ENCODE measurements at regions not wholly inside any gene's neighbourhood (a gene's known extent, or its start where the extent isn't known, plus 50 kb on each side); places are given as distances from the start of the nearest gene placed in this dataset.

GRCh38 chr10:90975096-90975495, 54.2 kb upstream of the ANKRD1 start:
- 76 to 92% methylated on average over 1 of the region's 1 CpG for WGBS, 2 experiments (ENCODE audit: low coverage in 1 of 2, low lambda C conversion rate in 2 of 2, missing lambda C conversion rate in 2 of 2)
- no peak for DNase-seq
- peaks cover 4% of the 10 kb centered on the region; the same call in 1 of the 2 replicates for H3F3A ChIP-seq (ENCODE audit: insufficient read depth)
- peaks cover 4% of the 10 kb centered on the region for H3K4me1 ChIP-seq (ENCODE audit: insufficient read depth)
- no peaks in the 10 kb centered on the region for H3K9me2 ChIP-seq (ENCODE audit: insufficient read depth)
- H3K4me2 ChIP-seq (ENCODE audit: unreplicated experiment): no peak overlapping the region
- no peaks in the 10 kb centered on the region for H3K27me3 ChIP-seq (replicated peaks; ENCODE audit: insufficient read depth)
- no peak overlapping the region for H3K27ac ChIP-seq
- no peak overlapping the region for H3K9ac ChIP-seq
- H3K36me3 ChIP-seq (ENCODE audit: low read depth): no peaks in the 10 kb centered on the region
- H3K4me3 ChIP-seq: no peak overlapping the region
- in situ Hi-C loops (cut with MboI): no loop called here
- H2AFZ ChIP-seq: no peak overlapping the region
- TF ChIP-seq EZH2phosphoT487 (IDR thresholded peaks at IDR 0.05; ENCODE audit: insufficient read depth, low read depth) (no peak), EZH2 (IDR thresholded peaks at IDR 0.05; ENCODE audit: insufficient read depth, poor library complexity, severe bottlenecking) (no peak)
- no peaks in the 10 kb centered on the region for H4K20me1 ChIP-seq (ENCODE audit: insufficient read depth)
- H3K79me2 ChIP-seq (ENCODE audit: insufficient read depth): no peaks in the 10 kb centered on the region
- no peaks in the 10 kb centered on the region for H3K9me3 ChIP-seq (ENCODE audit: low read depth)

DNA sequence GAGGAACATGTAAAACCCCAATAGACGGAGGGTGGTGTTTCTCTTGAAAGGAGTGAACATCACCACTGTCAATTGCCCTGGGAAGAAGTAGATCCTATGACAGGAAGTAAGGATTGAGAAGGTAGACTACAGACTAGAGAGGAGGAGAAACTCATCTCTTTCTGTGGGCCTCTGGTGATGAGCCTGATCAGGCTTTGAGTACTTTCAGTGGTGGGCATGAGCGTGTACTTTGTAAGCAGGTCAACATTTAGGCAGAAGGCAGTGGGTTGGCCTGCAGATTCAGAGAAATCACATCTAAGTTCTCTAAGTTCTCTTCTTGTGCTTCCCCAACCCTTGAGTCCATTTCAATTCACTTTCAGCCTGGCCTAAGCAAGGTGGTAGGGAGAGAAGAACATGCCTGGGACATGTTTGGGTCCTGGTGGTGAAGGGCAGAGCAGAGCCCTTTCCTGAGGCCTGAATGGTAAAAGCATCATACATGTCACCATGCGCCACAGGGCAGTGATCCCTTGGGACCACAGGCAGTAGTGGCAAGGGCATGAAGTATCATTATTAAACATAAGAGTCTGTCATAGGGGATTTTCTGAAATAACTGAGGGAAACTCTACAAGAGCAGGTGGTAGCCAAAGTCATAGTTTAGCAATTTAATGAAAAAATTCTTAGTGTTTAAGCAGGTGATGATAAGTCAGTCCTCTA, 56.4 kb upstream of the ANKRD1 start:
- Histone ChIP-seq H3K9ac (no peak overlapping the region), H3K9me2 (ENCODE audit: insufficient read depth) (no peaks in the 10 kb centered on the region), H3K79me2 (ENCODE audit: insufficient read depth) (no peaks in the 10 kb centered on the region), H4K20me1 (ENCODE audit: insufficient read depth) (no peaks in the 10 kb centered on the region), H3F3A (ENCODE audit: insufficient read depth) (no peaks in the 10 kb centered on the region), H3K27me3 (replicated peaks; ENCODE audit: insufficient read depth) (no peaks in the 10 kb centered on the region), H3K27ac (no peak overlapping the region), H3K4me3 (no peak overlapping the region), H3K4me1 (ENCODE audit: insufficient read depth) (no peaks in the 10 kb centered on the region), H2AFZ (no peak overlapping the region), H3K9me3 (ENCODE audit: low read depth) (no peaks in the 10 kb centered on the region), H3K36me3 (ENCODE audit: low read depth) (no peaks in the 10 kb centered on the region), H3K4me2 (ENCODE audit: unreplicated experiment) (no peak overlapping the region)
- DNase-seq: no peak
- TF ChIP-seq EZH2phosphoT487 (IDR thresholded peaks at IDR 0.05; ENCODE audit: insufficient read depth, low read depth) (no peak), EZH2 (IDR thresholded peaks at IDR 0.05; ENCODE audit: insufficient read depth, poor library complexity, severe bottlenecking) (no peak)
- in situ Hi-C loops (cut with MboI): no loop called here
- 97 to 98% methylated on average over 3 of the region's 3 CpGs for WGBS, 2 experiments (ENCODE audit: low coverage in 1 of 2, low lambda C conversion rate in 2 of 2, missing lambda C conversion rate in 2 of 2)

- 78 to 79% methylated on average over 3 of the region's 3 CpGs for WGBS, 2 experiments (ENCODE audit: low coverage in 1 of 2, low lambda C conversion rate in 2 of 2, missing lambda C conversion rate in 2 of 2)
- TF ChIP-seq EZH2 (IDR thresholded peaks at IDR 0.05; ENCODE audit: insufficient read depth, poor library complexity, severe bottlenecking) (no peak), EZH2phosphoT487 (IDR thresholded peaks at IDR 0.05; ENCODE audit: insufficient read depth, low read depth) (no peak)
Measured at GRCh38 chr10:90977855-90978486, 57.1 kb upstream of the ANKRD1 start.

GRCh38 chr10:90982406-90983008, 61.6 kb upstream of the ANKRD1 start:
- Histone ChIP-seq H3K4me3 (no peak overlapping the region), H3K9me3 (ENCODE audit: low read depth) (no peaks in the 10 kb centered on the region), H3K4me1 (ENCODE audit: insufficient read depth) (no peaks in the 10 kb centered on the region), H3K9me2 (ENCODE audit: insufficient read depth) (no peaks in the 10 kb centered on the region), H3K27ac (no peak overlapping the region), H3K4me2 (ENCODE audit: unreplicated experiment) (no peak overlapping the region), H3K36me3 (ENCODE audit: low read depth) (no peaks in the 10 kb centered on the region), H4K20me1 (ENCODE audit: insufficient read depth) (no peaks in the 10 kb centered on the region), H3K9ac (no peak overlapping the region), H3F3A (ENCODE audit: insufficient read depth) (no peaks in the 10 kb centered on the region), H2AFZ (no peak overlapping the region), H3K27me3 (replicated peaks; ENCODE audit: insufficient read depth) (no peaks in the 10 kb centered on the region), H3K79me2 (ENCODE audit: insufficient read depth) (no peaks in the 10 kb centered on the region)
- WGBS, 2 experiments (ENCODE audit: low coverage in 1 of 2, low lambda C conversion rate in 2 of 2, missing lambda C conversion rate in 2 of 2): 77 to 80% methylated on average over 10 of the region's 10 CpGs
- DNase-seq: no peak
- in situ Hi-C loops (cut with MboI): no loop called here
- TF ChIP-seq EZH2 (IDR thresholded peaks at IDR 0.05; ENCODE audit: insufficient read depth, poor library complexity, severe bottlenecking): no peak
- TF ChIP-seq EZH2phosphoT487 (IDR thresholded peaks at IDR 0.05; ENCODE audit: insufficient read depth, low read depth): no peak

More at GRCh38 chr10:90977855-90978486, 57.1 kb upstream of the ANKRD1 start:
- Histone ChIP-seq H3K4me2 (ENCODE audit: unreplicated experiment) (no peak overlapping the region), H3K9me3 (ENCODE audit: low read depth) (no peaks in the 10 kb centered on the region), H3K9me2 (ENCODE audit: insufficient read depth) (no peaks in the 10 kb centered on the region), H3K4me3 (no peak overlapping the region), H4K20me1 (ENCODE audit: insufficient read depth) (no peaks in the 10 kb centered on the region), H3F3A (ENCODE audit: insufficient read depth) (no peaks in the 10 kb centered on the region), H2AFZ (no peak overlapping the region), H3K4me1 (ENCODE audit: insufficient read depth) (no peaks in the 10 kb centered on the region), H3K27me3 (replicated peaks; ENCODE audit: insufficient read depth) (no peaks in the 10 kb centered on the region), H3K79me2 (ENCODE audit: insufficient read depth) (no peaks in the 10 kb centered on the region), H3K36me3 (ENCODE audit: low read depth) (no peaks in the 10 kb centered on the region), H3K27ac (no peak overlapping the region), H3K9ac (no peak overlapping the region)
- no peak for DNase-seq
- in situ Hi-C loops (cut with MboI): no loop called here
